ENCODE measurements at regions not wholly inside any gene's neighbourhood (a gene's known extent, or its start where the extent isn't known, plus 50 kb on each side); places are given as distances from the start of the nearest gene placed in this dataset.

- TF ChIP-seq, protein P1, sequence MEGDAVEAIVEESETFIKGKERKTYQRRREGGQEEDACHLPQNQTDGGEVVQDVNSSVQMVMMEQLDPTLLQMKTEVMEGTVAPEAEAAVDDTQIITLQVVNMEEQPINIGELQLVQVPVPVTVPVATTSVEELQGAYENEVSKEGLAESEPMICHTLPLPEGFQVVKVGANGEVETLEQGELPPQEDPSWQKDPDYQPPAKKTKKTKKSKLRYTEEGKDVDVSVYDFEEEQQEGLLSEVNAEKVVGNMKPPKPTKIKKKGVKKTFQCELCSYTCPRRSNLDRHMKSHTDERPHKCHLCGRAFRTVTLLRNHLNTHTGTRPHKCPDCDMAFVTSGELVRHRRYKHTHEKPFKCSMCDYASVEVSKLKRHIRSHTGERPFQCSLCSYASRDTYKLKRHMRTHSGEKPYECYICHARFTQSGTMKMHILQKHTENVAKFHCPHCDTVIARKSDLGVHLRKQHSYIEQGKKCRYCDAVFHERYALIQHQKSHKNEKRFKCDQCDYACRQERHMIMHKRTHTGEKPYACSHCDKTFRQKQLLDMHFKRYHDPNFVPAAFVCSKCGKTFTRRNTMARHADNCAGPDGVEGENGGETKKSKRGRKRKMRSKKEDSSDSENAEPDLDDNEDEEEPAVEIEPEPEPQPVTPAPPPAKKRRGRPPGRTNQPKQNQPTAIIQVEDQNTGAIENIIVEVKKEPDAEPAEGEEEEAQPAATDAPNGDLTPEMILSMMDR (IDR thresholded peaks at IDR 0.05) = no peak
- no peak for TF ChIP-seq POLR2A (IDR thresholded peaks at IDR 0.05)
These were observed 248.2 kb downstream of the REEP3 start for GRCh38 chr10:63769367-63769766.

Measured in body of pancreas (tissue), 4 donors.